Smooth muscle cell (in vitro differentiated cells): ENCODE measurements at regions not wholly inside any gene's neighbourhood (a gene's known extent, or its start where the extent isn't known, plus 50 kb on each side); places are given as distances from the start of the nearest gene placed in this dataset.
"Not testable (repeated sequence)": the region's sequence is repeated elsewhere in the genome, so short reads cannot be mapped to it uniquely, and the experiment has no call there.

Experiments
- DNase-seq: peaks from one replicate; lab custom pipeline; 2025; ENCODE audit not compliant: unreplicated experiment; lab: John Stamatoyannopoulos, UW
- H2AFZ ChIP-seq: fragments of 200-600 bp; sonication (generic); 2 replicates; pipeline ENCODE4 v1.6.0; 2016; ENCODE audit warnings: antibody characterized with exemption, low read depth, mild to moderate bottlenecking
- H3F3A ChIP-seq: fragments of 200-600 bp; sonication (generic); 2 replicates; pipeline ENCODE4 v1.6.0; 2017; ENCODE audit warnings: antibody characterized with exemption, low read depth
- H3K27ac ChIP-seq: fragments of 200-600 bp; sonication (generic); 2 replicates; pipeline ENCODE4 v1.5.1; 2016; ENCODE audit warnings: low read depth, mild to moderate bottlenecking
- H3K27me3 ChIP-seq: fragments of 200-600 bp; sonication (generic); 2 replicates; pipeline ENCODE4 v1.6.1; 2016; ENCODE audit warnings: low read depth, mild to moderate bottlenecking
- H3K36me3 ChIP-seq: fragments of 200-600 bp; sonication (generic); 2 replicates; pipeline ENCODE4 v1.5.1; 2016; ENCODE audit warnings: low read depth
- H3K4me1 ChIP-seq: fragments of 200-600 bp; sonication (generic); 2 replicates; pipeline ENCODE4 v1.5.1; 2016; ENCODE audit warnings: low read depth
- H3K4me2 ChIP-seq: fragments of 200-600 bp; sonication (generic); 2 replicates; pipeline ENCODE4 v1.6.0; 2016; ENCODE audit warnings: mild to moderate bottlenecking
- H3K4me3 ChIP-seq: fragments of 200-600 bp; sonication (generic); 2 replicates; pipeline ENCODE4 v1.5.1; 2016; ENCODE audit warnings: mild to moderate bottlenecking
- H3K79me2 ChIP-seq: fragments of 200-600 bp; sonication (generic); 2 replicates; pipeline ENCODE4 v1.6.0; 2016; ENCODE audit warnings: low read depth, mild to moderate bottlenecking
- H3K9ac ChIP-seq: fragments of 200-600 bp; sonication (generic); 2 replicates; pipeline ENCODE4 v1.6.0; 2016; ENCODE audit warnings: low read depth
- H3K9me3 ChIP-seq: fragments of 200-600 bp; sonication (generic); replicated peaks from 2 replicates; pipeline ENCODE4 v1.5.1; 2016; ENCODE audit warnings: low read depth
- H4K20me1 ChIP-seq: fragments of 200-600 bp; sonication (generic); 2 replicates; pipeline ENCODE4 v1.6.0; 2016; ENCODE audit warnings: low read depth
- CTCF ChIP-seq: fragments of 200-600 bp; sonication (generic); IDR thresholded peaks from 2 replicates; pipeline ENCODE4 v1.5.1; 2017; ENCODE audit warnings: borderline replicate concordance, mild to moderate bottlenecking, antibody characterized with exemption; ENCODE audit not compliant: insufficient read depth, poor library complexity, severe bottlenecking
- WGBS: methylation state at CpG from one replicate; pipeline ENCODE4 v1.1.7; 2016; ENCODE audit warnings: low lambda C conversion rate; 5-methylcytosine and 5-hydroxymethylcytosine counted together

GRCh38 chr4:103423261-103423660 is 225.1 kb upstream of the CENPE start:
- no peak for DNase-seq
- Histone ChIP-seq H3K27ac (no peak overlapping the region), H2AFZ (no peak overlapping the region), H3K36me3 (no peaks in the 10 kb centered on the region), H3K9me3 (no peaks in the 10 kb centered on the region), H3K27me3 (no peaks in the 10 kb centered on the region), H3K4me3 (no peak overlapping the region), H4K20me1 (no peaks in the 10 kb centered on the region), H3K79me2 (no peaks in the 10 kb centered on the region), H3K9ac (no peak overlapping the region), H3K4me1 (no peaks in the 10 kb centered on the region), H3K4me2 (no peak overlapping the region), H3F3A (no peaks in the 10 kb centered on the region)
- 95% methylated on average over 2 of the region's 2 CpGs for WGBS
- TF ChIP-seq CTCF: no peak

GRCh38 chr4:103422467-103423219 is 224.5 kb upstream of the CENPE start:
- no peak for DNase-seq
- Histone ChIP-seq H3K79me2 (no peaks in the 10 kb centered on the region), H3F3A (no peaks in the 10 kb centered on the region), H3K4me1 (no peaks in the 10 kb centered on the region), H3K4me2 (no peak overlapping the region), H2AFZ (no peak overlapping the region), H3K27ac (no peak overlapping the region), H3K9ac (no peak overlapping the region), H3K4me3 (no peak overlapping the region), H3K9me3 (no peaks in the 10 kb centered on the region), H3K27me3 (no peaks in the 10 kb centered on the region), H3K36me3 (no peaks in the 10 kb centered on the region), H4K20me1 (no peaks in the 10 kb centered on the region)
- no peak for TF ChIP-seq CTCF
- WGBS: 90% methylated on average over 2 of the region's 2 CpGs

GRCh38 chr4:103415801-103416200 is 217.7 kb upstream of the CENPE start:
- 60% methylated on average over 5 of the region's 5 CpGs for WGBS
- Histone ChIP-seq H3K9me3 (no peaks in the 10 kb centered on the region), H3K36me3 (no peaks in the 10 kb centered on the region), H3K4me2 (no peak overlapping the region), H2AFZ (no peak overlapping the region), H3K4me1 (no peaks in the 10 kb centered on the region), H3K9ac (no peak overlapping the region), H3K27me3 (no peaks in the 10 kb centered on the region), H3K4me3 (no peak overlapping the region), H4K20me1 (no peaks in the 10 kb centered on the region), H3K79me2 (no peaks in the 10 kb centered on the region), H3F3A (no peaks in the 10 kb centered on the region), H3K27ac (no peak overlapping the region)
- TF ChIP-seq CTCF: no peak
- no peak for DNase-seq

- H3K4me3 ChIP-seq, H3K27ac ChIP-seq, H3K79me2 ChIP-seq, H3F3A ChIP-seq, H3K36me3 ChIP-seq, DNase-seq, H3K9me3 ChIP-seq, H4K20me1 ChIP-seq, H3K4me1 ChIP-seq, H2AFZ ChIP-seq, H3K27me3 ChIP-seq, H3K4me2 ChIP-seq, H3K9ac ChIP-seq: not testable (repeated sequence)
- 76% methylated on average over 4 of the region's 4 CpGs for WGBS
These were observed 214.5 kb upstream of the CENPE start for GRCh38 chr4:103412646-103413045.
